ENCODE measurements at regions not wholly inside any gene's neighbourhood (a gene's known extent, or its start where the extent isn't known, plus 50 kb on each side); places are given as distances from the start of the nearest gene placed in this dataset.

DNA sequence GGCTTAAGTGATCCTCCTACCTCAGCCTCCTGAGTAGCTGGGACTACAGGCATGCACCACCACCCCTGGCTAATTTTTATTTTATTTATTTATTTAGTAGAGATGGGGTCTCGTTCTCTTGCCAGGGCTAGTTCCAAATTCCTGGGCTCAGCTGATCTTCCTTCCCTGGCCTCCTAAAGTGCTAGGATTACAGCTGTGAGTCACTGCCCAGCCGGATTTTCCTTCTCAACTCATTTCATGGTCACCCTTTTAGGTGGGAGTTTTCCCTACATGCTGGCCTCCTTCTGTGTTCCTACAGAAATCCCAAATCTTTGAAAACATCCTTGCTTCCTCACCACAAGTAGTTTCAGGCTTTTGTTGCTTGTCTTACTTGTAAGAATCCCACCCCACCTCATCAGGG lies 102.1 kb upstream of the SIAH1 start:
- in situ Hi-C loops (cut with MboI; ENCODE audit: low sequenced_read_pairs, unreplicated experiment): no loop called here
- DNase-seq (ENCODE audit: low spot score): no peak
- TF ChIP-seq, protein P1, sequence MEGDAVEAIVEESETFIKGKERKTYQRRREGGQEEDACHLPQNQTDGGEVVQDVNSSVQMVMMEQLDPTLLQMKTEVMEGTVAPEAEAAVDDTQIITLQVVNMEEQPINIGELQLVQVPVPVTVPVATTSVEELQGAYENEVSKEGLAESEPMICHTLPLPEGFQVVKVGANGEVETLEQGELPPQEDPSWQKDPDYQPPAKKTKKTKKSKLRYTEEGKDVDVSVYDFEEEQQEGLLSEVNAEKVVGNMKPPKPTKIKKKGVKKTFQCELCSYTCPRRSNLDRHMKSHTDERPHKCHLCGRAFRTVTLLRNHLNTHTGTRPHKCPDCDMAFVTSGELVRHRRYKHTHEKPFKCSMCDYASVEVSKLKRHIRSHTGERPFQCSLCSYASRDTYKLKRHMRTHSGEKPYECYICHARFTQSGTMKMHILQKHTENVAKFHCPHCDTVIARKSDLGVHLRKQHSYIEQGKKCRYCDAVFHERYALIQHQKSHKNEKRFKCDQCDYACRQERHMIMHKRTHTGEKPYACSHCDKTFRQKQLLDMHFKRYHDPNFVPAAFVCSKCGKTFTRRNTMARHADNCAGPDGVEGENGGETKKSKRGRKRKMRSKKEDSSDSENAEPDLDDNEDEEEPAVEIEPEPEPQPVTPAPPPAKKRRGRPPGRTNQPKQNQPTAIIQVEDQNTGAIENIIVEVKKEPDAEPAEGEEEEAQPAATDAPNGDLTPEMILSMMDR (IDR thresholded peaks at IDR 0.05; ENCODE audit: borderline replicate concordance, control extremely low read depth, extremely low read depth, insufficient read depth, missing control alignments): no peak

- no peak for DNase-seq (ENCODE audit: low spot score)
- TF ChIP-seq, protein P1 (IDR thresholded peaks at IDR 0.05; ENCODE audit: borderline replicate concordance, control extremely low read depth, extremely low read depth, insufficient read depth, missing control alignments): no peak
- in situ Hi-C loops (cut with MboI; ENCODE audit: low sequenced_read_pairs, unreplicated experiment): no loop called here
Measured at GRCh38 chr16:48481772-48482171, 96.6 kb upstream of the SIAH1 start.

- TF ChIP-seq, protein P1 (IDR thresholded peaks at IDR 0.05; ENCODE audit: borderline replicate concordance, control extremely low read depth, extremely low read depth, insufficient read depth, missing control alignments): no peak
- in situ Hi-C loops (cut with MboI; ENCODE audit: low sequenced_read_pairs, unreplicated experiment): no loop called here
- DNase-seq (ENCODE audit: low spot score): no peak
Measured at GRCh38 chr16:48481211-48481610, 96.0 kb upstream of the SIAH1 start.

GRCh38 chr16:48479955-48480354 lies 94.7 kb upstream of the SIAH1 start:
- in situ Hi-C loops (cut with MboI; ENCODE audit: low sequenced_read_pairs, unreplicated experiment): no loop called here
- no peak for DNase-seq (ENCODE audit: low spot score)
- TF ChIP-seq, protein P1 (IDR thresholded peaks at IDR 0.05; ENCODE audit: borderline replicate concordance, control extremely low read depth, extremely low read depth, insufficient read depth, missing control alignments): no peak

- TF ChIP-seq, protein P1 (IDR thresholded peaks at IDR 0.05; ENCODE audit: borderline replicate concordance, control extremely low read depth, extremely low read depth, insufficient read depth, missing control alignments): no peak
- in situ Hi-C loops (cut with MboI; ENCODE audit: low sequenced_read_pairs, unreplicated experiment): no loop called here
Measured at GRCh38 chr16:48479329-48479728, 94.1 kb upstream of the SIAH1 start.

DNA sequence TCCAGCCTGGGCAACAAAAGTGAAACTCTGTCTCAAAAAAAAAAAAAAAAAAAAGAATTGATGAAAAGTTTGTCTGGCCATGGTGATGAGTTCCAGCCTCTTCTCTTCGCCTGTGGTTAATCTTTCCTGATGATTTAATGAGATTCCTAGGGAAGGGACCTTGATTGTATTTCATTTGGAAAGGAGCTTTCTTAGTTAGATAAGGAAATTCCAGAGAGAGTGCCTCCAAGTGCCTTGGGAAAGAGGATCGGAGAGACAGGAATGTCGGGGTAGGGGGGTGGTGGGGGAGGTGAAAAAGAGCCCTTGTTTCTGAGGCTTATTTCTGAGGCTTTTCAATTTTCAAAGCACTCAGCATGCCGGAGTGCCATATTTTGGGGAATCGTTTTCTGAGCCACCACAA lies 93.2 kb upstream of the SIAH1 start:
- in situ Hi-C loops (cut with MboI; ENCODE audit: low sequenced_read_pairs, unreplicated experiment): no loop called here
- TF ChIP-seq, protein P1 (IDR thresholded peaks at IDR 0.05; ENCODE audit: borderline replicate concordance, control extremely low read depth, extremely low read depth, insufficient read depth, missing control alignments): no peak
- no peak for DNase-seq (ENCODE audit: low spot score)

More at GRCh38 chr16:48479329-48479728, 94.1 kb upstream of the SIAH1 start:
- no peak for DNase-seq (ENCODE audit: low spot score)

- DNase-seq (ENCODE audit: low spot score): no peak
- in situ Hi-C loops (cut with MboI; ENCODE audit: low sequenced_read_pairs, unreplicated experiment): loop anchor here (25.0 kb wide), 2 partner anchors 109 to 141 kb away; partner anchors contain the start of gene N4BP1
- TF ChIP-seq, protein P1 (IDR thresholded peaks at IDR 0.05; ENCODE audit: borderline replicate concordance, control extremely low read depth, extremely low read depth, insufficient read depth, missing control alignments): no peak
Measured at GRCh38 chr16:48471435-48471834, 86.2 kb upstream of the SIAH1 start.
